ENCODE measurements at regions not wholly inside any gene's neighbourhood (a gene's known extent, or its start where the extent isn't known, plus 50 kb on each side); places are given as distances from the start of the nearest gene placed in this dataset.

DNA sequence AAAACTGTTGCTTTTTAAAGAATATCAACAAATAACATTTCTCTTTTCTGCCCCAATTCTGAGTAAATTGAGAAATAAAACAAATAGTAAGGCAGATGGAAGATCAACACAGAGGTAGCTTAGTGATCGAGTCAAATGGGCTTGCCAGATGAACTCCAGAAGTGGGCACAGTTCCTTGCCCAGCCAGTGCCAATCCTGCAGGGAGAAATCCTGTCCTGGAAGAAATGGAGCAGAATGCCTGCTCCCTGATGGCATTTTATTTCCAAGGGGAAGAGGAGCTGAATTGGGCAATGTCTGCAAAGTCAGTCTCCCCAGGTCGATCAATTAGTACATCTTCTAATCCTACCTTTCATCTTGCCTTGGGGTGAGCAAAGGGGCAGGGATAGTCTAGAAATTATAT lies 225.3 kb downstream of the NHLRC3 start:
- no peak for TF ChIP-seq POLR2AphosphoS5 (IDR thresholded peaks at IDR 0.05)
- TF ChIP-seq, protein P1, sequence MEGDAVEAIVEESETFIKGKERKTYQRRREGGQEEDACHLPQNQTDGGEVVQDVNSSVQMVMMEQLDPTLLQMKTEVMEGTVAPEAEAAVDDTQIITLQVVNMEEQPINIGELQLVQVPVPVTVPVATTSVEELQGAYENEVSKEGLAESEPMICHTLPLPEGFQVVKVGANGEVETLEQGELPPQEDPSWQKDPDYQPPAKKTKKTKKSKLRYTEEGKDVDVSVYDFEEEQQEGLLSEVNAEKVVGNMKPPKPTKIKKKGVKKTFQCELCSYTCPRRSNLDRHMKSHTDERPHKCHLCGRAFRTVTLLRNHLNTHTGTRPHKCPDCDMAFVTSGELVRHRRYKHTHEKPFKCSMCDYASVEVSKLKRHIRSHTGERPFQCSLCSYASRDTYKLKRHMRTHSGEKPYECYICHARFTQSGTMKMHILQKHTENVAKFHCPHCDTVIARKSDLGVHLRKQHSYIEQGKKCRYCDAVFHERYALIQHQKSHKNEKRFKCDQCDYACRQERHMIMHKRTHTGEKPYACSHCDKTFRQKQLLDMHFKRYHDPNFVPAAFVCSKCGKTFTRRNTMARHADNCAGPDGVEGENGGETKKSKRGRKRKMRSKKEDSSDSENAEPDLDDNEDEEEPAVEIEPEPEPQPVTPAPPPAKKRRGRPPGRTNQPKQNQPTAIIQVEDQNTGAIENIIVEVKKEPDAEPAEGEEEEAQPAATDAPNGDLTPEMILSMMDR (IDR thresholded peaks at IDR 0.05) = no peak

Data from breast epithelium (tissue), 3 donors.